ENCODE measurements at regions not wholly inside any gene's neighbourhood (a gene's known extent, or its start where the extent isn't known, plus 50 kb on each side); places are given as distances from the start of the nearest gene placed in this dataset.

GRCh38 chr3:13213911-13214846, 140.9 kb upstream of the IQSEC1 start:
- peaks cover 0 to 2% (median 2%) of the 10 kb centered on the region in 3 donors for H3K4me1 Mint-ChIP-seq
- no peak overlapping the region for H3K27ac Mint-ChIP-seq
- peaks cover 0 to 3% (median 0%) of the 10 kb centered on the region in 3 donors for H3K9me3 Mint-ChIP-seq
- H3K4me3 Mint-ChIP-seq = no peak overlapping the region
- H3K36me3 Mint-ChIP-seq = peaks cover 2% of the 10 kb centered on the region
- peaks cover 9% of the 10 kb centered on the region for H3K27me3 Mint-ChIP-seq

GRCh38 chr3:13213490-13213889, 140.3 kb upstream of the IQSEC1 start:
- Mint-ChIP-seq H3K9me3 (peaks cover 0 to 3% (median 0%) of the 10 kb centered on the region in 3 donors), H3K36me3 (peaks cover 2% of the 10 kb centered on the region), H3K4me1 (peaks cover 0 to 2% (median 2%) of the 10 kb centered on the region in 3 donors), H3K27me3 (peaks cover 10% of the 10 kb centered on the region), H3K27ac (no peak overlapping the region), H3K4me3 (no peak overlapping the region)

GRCh38 chr3:13211605-13212210, 138.5 kb upstream of the IQSEC1 start:
- Mint-ChIP-seq H3K9me3 (peaks cover 0 to 2% (median 0%) of the 10 kb centered on the region in 3 donors), H3K27ac (peak overlapping the region in 1 of 3 donors; percentile 67), H3K4me3 (no peak overlapping the region), H3K4me1 (peaks cover 0 to 2% (median 2%) of the 10 kb centered on the region in 3 donors), H3K27me3 (peaks cover 18% of the 10 kb centered on the region), H3K36me3 (peaks cover 2% of the 10 kb centered on the region)

GRCh38 chr3:13210221-13210975, 137.2 kb upstream of the IQSEC1 start:
- H3K27me3 Mint-ChIP-seq = peaks cover 21% of the 10 kb centered on the region

GRCh38 chr3:13209634-13209997, 136.4 kb upstream of the IQSEC1 start:
- peaks cover 26% of the 10 kb centered on the region for H3K27me3 Mint-ChIP-seq
- H3K4me1 Mint-ChIP-seq = peaks cover 0 to 2% (median 2%) of the 10 kb centered on the region in 3 donors
- H3K4me3 Mint-ChIP-seq = no peak overlapping the region
- peaks cover 0 to 2% (median 0%) of the 10 kb centered on the region in 3 donors for H3K9me3 Mint-ChIP-seq
- peaks cover 2% of the 10 kb centered on the region for H3K36me3 Mint-ChIP-seq
- H3K27ac Mint-ChIP-seq = no peak overlapping the region

More at GRCh38 chr3:13210221-13210975, 137.2 kb upstream of the IQSEC1 start:
- H3K4me3 Mint-ChIP-seq = no peak overlapping the region
- H3K27ac Mint-ChIP-seq = no peak overlapping the region
- H3K4me1 Mint-ChIP-seq = peaks cover 0 to 2% (median 2%) of the 10 kb centered on the region in 3 donors
- peaks cover 2% of the 10 kb centered on the region for H3K36me3 Mint-ChIP-seq
- H3K9me3 Mint-ChIP-seq = peaks cover 0 to 2% (median 0%) of the 10 kb centered on the region in 3 donors

GRCh38 chr3:13208706-13209633, 135.7 kb upstream of the IQSEC1 start:
- Mint-ChIP-seq H3K27me3 (peaks cover 25% of the 10 kb centered on the region), H3K36me3 (peaks cover 2% of the 10 kb centered on the region), H3K4me3 (no peak overlapping the region), H3K4me1 (peaks cover 0 to 2% (median under 1%) of the 10 kb centered on the region in 3 donors), H3K27ac (no peak overlapping the region), H3K9me3 (peaks cover 0 to 2% (median 0%) of the 10 kb centered on the region in 3 donors)

GRCh38 chr3:13207975-13208705, 134.9 kb upstream of the IQSEC1 start:
- peaks cover 27% of the 10 kb centered on the region for H3K27me3 Mint-ChIP-seq
- peaks cover 0 to 2% (median 0%) of the 10 kb centered on the region in 3 donors for H3K4me1 Mint-ChIP-seq
- peaks cover 0 to 2% (median 0%) of the 10 kb centered on the region in 3 donors for H3K9me3 Mint-ChIP-seq
- no peak overlapping the region for H3K4me3 Mint-ChIP-seq
- H3K27ac Mint-ChIP-seq = no peak overlapping the region
- H3K36me3 Mint-ChIP-seq = peaks cover 2% of the 10 kb centered on the region

- H3K9me3 Mint-ChIP-seq = peaks cover 0 to 2% (median 0%) of the 10 kb centered on the region in 3 donors
- H3K27me3 Mint-ChIP-seq = peaks cover 31% of the 10 kb centered on the region
- H3K27ac Mint-ChIP-seq = peak overlapping the region in 1 of 3 donors; percentile 94
These were observed 134.3 kb upstream of the IQSEC1 start for GRCh38 chr3:13207578-13207922.

GRCh38 chr3:13206799-13207577, 133.8 kb upstream of the IQSEC1 start:
- Mint-ChIP-seq H3K9me3 (peaks cover 0 to 2% (median 0%) of the 10 kb centered on the region in 3 donors), H3K4me3 (no peak overlapping the region), H3K36me3 (no peaks in the 10 kb centered on the region), H3K4me1 (peaks cover 0 to under 1% (median 0%) of the 10 kb centered on the region in 3 donors), H3K27ac (peak overlapping the region in 1 of 3 donors; percentile 94), H3K27me3 (peaks cover 31% of the 10 kb centered on the region)

More at GRCh38 chr3:13207578-13207922, 134.3 kb upstream of the IQSEC1 start:
- Mint-ChIP-seq H3K4me3 (no peak overlapping the region), H3K36me3 (no peaks in the 10 kb centered on the region), H3K4me1 (peaks cover 0 to 2% (median 0%) of the 10 kb centered on the region in 3 donors)

- H3K27ac Mint-ChIP-seq = no peak overlapping the region
- H3K27me3 Mint-ChIP-seq = peaks cover 34% of the 10 kb centered on the region
- H3K4me3 Mint-ChIP-seq = no peak overlapping the region
- H3K4me1 Mint-ChIP-seq = no peaks in the 10 kb centered on the region
- H3K9me3 Mint-ChIP-seq = peaks cover 0 to 2% (median 0%) of the 10 kb centered on the region in 3 donors
- no peaks in the 10 kb centered on the region for H3K36me3 Mint-ChIP-seq
These were observed 132.4 kb upstream of the IQSEC1 start for GRCh38 chr3:13205567-13206143.

GRCh38 chr3:13204177-13204581, 130.9 kb upstream of the IQSEC1 start:
- H3K4me1 Mint-ChIP-seq = peaks cover 0 to 3% (median 0%) of the 10 kb centered on the region in 3 donors
- H3K4me3 Mint-ChIP-seq = no peak overlapping the region
- peaks cover 0 to 2% (median 0%) of the 10 kb centered on the region in 3 donors for H3K9me3 Mint-ChIP-seq
- no peaks in the 10 kb centered on the region for H3K36me3 Mint-ChIP-seq
- H3K27ac Mint-ChIP-seq = no peak overlapping the region
- peaks cover 33% of the 10 kb centered on the region for H3K27me3 Mint-ChIP-seq

- no peak overlapping the region for H3K27ac Mint-ChIP-seq
These were observed 130.4 kb upstream of the IQSEC1 start for GRCh38 chr3:13203398-13204176.

More at GRCh38 chr3:13203398-13204176, 130.4 kb upstream of the IQSEC1 start:
- Mint-ChIP-seq H3K9me3 (peaks cover 0 to 2% (median 0%) of the 10 kb centered on the region in 3 donors), H3K36me3 (no peaks in the 10 kb centered on the region), H3K4me1 (peaks cover 0 to 3% (median 0%) of the 10 kb centered on the region in 3 donors), H3K4me3 (no peak overlapping the region), H3K27me3 (peaks cover 32% of the 10 kb centered on the region)

Data from IgD-negative memory B cell (primary cell).